ENCODE measurements at regions not wholly inside any gene's neighbourhood (a gene's known extent, or its start where the extent isn't known, plus 50 kb on each side); places are given as distances from the start of the nearest gene placed in this dataset.

DNA sequence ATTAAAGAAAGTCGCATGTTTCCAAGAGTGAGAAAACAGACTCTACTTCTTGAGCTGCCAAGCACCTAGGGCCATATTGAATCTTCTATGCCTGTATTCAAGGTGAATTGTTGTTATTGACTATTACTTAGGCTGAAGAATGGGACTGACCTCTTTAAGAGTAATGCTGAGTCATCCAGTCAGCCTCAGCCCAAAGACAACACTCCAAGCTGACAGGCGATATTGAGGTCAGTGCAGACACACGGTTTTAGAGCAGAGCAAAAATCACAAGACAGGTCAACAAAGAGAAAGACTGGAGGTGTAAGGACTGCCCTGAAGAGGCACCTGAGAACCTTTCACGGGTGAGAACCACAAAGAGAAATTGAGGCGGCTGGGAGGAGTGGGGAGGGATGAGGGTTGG lies 146.9 kb downstream of the MIS18A start:
- TF ChIP-seq EZH2 (optimal IDR thresholded peaks at IDR 0.05; ENCODE audit: low read depth, low read length): no peak
- TF ChIP-seq, protein P1, sequence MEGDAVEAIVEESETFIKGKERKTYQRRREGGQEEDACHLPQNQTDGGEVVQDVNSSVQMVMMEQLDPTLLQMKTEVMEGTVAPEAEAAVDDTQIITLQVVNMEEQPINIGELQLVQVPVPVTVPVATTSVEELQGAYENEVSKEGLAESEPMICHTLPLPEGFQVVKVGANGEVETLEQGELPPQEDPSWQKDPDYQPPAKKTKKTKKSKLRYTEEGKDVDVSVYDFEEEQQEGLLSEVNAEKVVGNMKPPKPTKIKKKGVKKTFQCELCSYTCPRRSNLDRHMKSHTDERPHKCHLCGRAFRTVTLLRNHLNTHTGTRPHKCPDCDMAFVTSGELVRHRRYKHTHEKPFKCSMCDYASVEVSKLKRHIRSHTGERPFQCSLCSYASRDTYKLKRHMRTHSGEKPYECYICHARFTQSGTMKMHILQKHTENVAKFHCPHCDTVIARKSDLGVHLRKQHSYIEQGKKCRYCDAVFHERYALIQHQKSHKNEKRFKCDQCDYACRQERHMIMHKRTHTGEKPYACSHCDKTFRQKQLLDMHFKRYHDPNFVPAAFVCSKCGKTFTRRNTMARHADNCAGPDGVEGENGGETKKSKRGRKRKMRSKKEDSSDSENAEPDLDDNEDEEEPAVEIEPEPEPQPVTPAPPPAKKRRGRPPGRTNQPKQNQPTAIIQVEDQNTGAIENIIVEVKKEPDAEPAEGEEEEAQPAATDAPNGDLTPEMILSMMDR (IDR thresholded peaks at IDR 0.05; ENCODE audit: low read length): no peak

Measured in MM.1S (cell line).